IMR-90 (cell line): ENCODE measurements at regions not wholly inside any gene's neighbourhood (a gene's known extent, or its start where the extent isn't known, plus 50 kb on each side); places are given as distances from the start of the nearest gene placed in this dataset.

Experiments used
- ATAC-seq: fragments of 200-7000 bp; cut with Tn5 transposase; 2 replicates; pipeline ENCODE4 v1.9.1; 2020; ENCODE audit warnings: low read depth, mild to moderate bottlenecking, moderate library complexity
- BruUV-seq: library from RNA; stranded (reverse); fragments of 400-500 nt; replicated peaks from 2 replicates; lab custom pipeline; 2021; lab: Mats Ljungman, UMichigan
- CTCF ChIA-PET: fragments of 300-600 bp; formaldehyde crosslinking; extraction: SDS; loops from one replicate; lab custom pipeline; 2021; ENCODE audit warnings: antibody characterized with exemption; lab: Yijun Ruan, JAX
- POLR2A ChIA-PET: fragments of 300-600 bp; sonication (Branson Sonifier 250); formaldehyde crosslinking; loops from one replicate; lab custom pipeline; 2022; ENCODE audit warnings: antibody characterized with exemption; ENCODE audit not compliant: unreplicated experiment; lab: Charles Lee
- DNase-seq: peaks from one replicate; pipeline ENCODE4 v3.0.0; 2013
- H2AFZ ChIP-seq: replicated peaks from 2 replicates; pipeline ENCODE3; 2013; ENCODE audit warnings: low read length, mild to moderate bottlenecking; ENCODE audit not compliant: poor library complexity
- H2AK5ac ChIP-seq: 2 replicates; pipeline ENCODE4 v1.6.1; 2013; ENCODE audit warnings: low read depth, low read length, inconsistent platforms
- H2AK9ac ChIP-seq: replicated peaks from 2 replicates; pipeline ENCODE3; 2013; ENCODE audit warnings: mild to moderate bottlenecking, low read depth, low read length, moderate library complexity; ENCODE audit not compliant: poor library complexity
- H2BK120ac ChIP-seq: 2 replicates; pipeline ENCODE4 v1.6.1; 2013; ENCODE audit warnings: low read depth, low read length, inconsistent platforms
- H2BK15ac ChIP-seq: 3 replicates; pipeline ENCODE4 v1.6.1; 2013; ENCODE audit warnings: low read depth, low read length, inconsistent platforms
- H2BK20ac ChIP-seq: 2 replicates; pipeline ENCODE4 v1.6.1; 2013; ENCODE audit warnings: low read depth, mild to moderate bottlenecking, inconsistent platforms, low read length, moderate library complexity
- H2BK5ac ChIP-seq: 2 replicates; pipeline ENCODE4 v1.6.1; 2013; ENCODE audit warnings: mild to moderate bottlenecking, low read depth, low read length, inconsistent platforms; ENCODE audit not compliant: poor library complexity, severe bottlenecking
- H3K14ac ChIP-seq: replicated peaks from 2 replicates; pipeline ENCODE4 v1.6.1; 2013; ENCODE audit warnings: low read depth, low read length, inconsistent platforms
- H3K18ac ChIP-seq: 2 replicates; pipeline ENCODE4 v1.6.1; 2013; ENCODE audit warnings: low read depth, low read length, control low read depth
- H3K23ac ChIP-seq: 2 replicates; pipeline ENCODE4 v1.6.1; 2013; ENCODE audit warnings: low read depth, low read length, inconsistent platforms
- H3K27ac ChIP-seq: 2 replicates; pipeline ENCODE4 v1.5.1; 2013; ENCODE audit warnings: mild to moderate bottlenecking, control low read depth, low read length; ENCODE audit not compliant: insufficient read depth
- H3K27me3 ChIP-seq: 2 replicates; pipeline ENCODE4 v1.6.1; 2013; ENCODE audit warnings: low read length; ENCODE audit not compliant: control insufficient read depth, insufficient read depth
- H3K36me3 ChIP-seq: 2 replicates; pipeline ENCODE4 v1.6.1; 2013; ENCODE audit warnings: low read length, mixed read lengths; ENCODE audit not compliant: control insufficient read depth, insufficient read depth
- H3K4ac ChIP-seq: 2 replicates; pipeline ENCODE4 v1.6.1; 2013; ENCODE audit warnings: low read depth, low read length, inconsistent platforms
- H3K4me1 ChIP-seq: 2 replicates; pipeline ENCODE4 v1.6.1; 2013; ENCODE audit warnings: low read length, mixed read lengths; ENCODE audit not compliant: control insufficient read depth, insufficient read depth
- H3K4me2 ChIP-seq: 2 replicates; pipeline ENCODE4 v1.6.1; 2013; ENCODE audit warnings: low read depth, mild to moderate bottlenecking, control low read depth, low read length, moderate library complexity
- H3K4me3 ChIP-seq: 2 replicates; pipeline ENCODE4 v1.5.1; 2013; ENCODE audit warnings: low read depth, mild to moderate bottlenecking, control low read depth, low read length, moderate library complexity; ENCODE audit not compliant: insufficient read depth
- H3K56ac ChIP-seq: 2 replicates; pipeline ENCODE4 v1.6.1; 2013; ENCODE audit warnings: low read length, inconsistent platforms; ENCODE audit not compliant: insufficient read depth; ENCODE audit errors: extremely low read depth
- H3K79me1 ChIP-seq, 2 experiments: 2 replicates each; pipeline ENCODE4 v1.6.1; 2013; ENCODE audit warnings: low read length in 2 of 2, inconsistent platforms in 1 of 2, low read depth in 1 of 2
- H3K9ac ChIP-seq: 2 replicates; pipeline ENCODE4 v1.6.1; 2013; ENCODE audit warnings: low read depth, low read length, control low read depth
- H3K9me1 ChIP-seq: 2 replicates; pipeline ENCODE4 v1.6.1; 2013; ENCODE audit warnings: low read length, inconsistent platforms; ENCODE audit not compliant: insufficient read depth
- H3K9me3 ChIP-seq: 2 replicates; pipeline ENCODE4 v1.6.1; 2013; ENCODE audit warnings: low read length; ENCODE audit not compliant: control insufficient read depth, insufficient read depth
- H4K20me1 ChIP-seq: 2 replicates; pipeline ENCODE4 v1.6.1; 2013; ENCODE audit warnings: low read length, inconsistent platforms; ENCODE audit not compliant: insufficient read depth
- H4K5ac ChIP-seq: 2 replicates; pipeline ENCODE4 v1.6.1; 2013; ENCODE audit warnings: mild to moderate bottlenecking, low read depth, low read length, control low read depth
- H4K8ac ChIP-seq, 2 experiments: 2 replicates each; pipeline ENCODE4 v1.6.1; 2013; ENCODE audit warnings: low read depth in 2 of 2, low read length in 2 of 2, control low read depth in 1 of 2, inconsistent platforms in 1 of 2
- H4K91ac ChIP-seq: 2 replicates; pipeline ENCODE4 v1.6.1; 2013; ENCODE audit warnings: low read depth, low read length, inconsistent platforms; ENCODE audit not compliant: insufficient read depth
- BHLHE40 ChIP-seq: fragments of 150-350 bp; IDR thresholded peaks from 2 replicates; pipeline ENCODE4 v1.6.1; 2016; ENCODE audit warnings: mild to moderate bottlenecking, low read depth, low read length
- CEBPB ChIP-seq: IDR thresholded peaks from 2 replicates; pipeline ENCODE4 v1.6.1; 2012; ENCODE audit warnings: low read depth, low read length, improper control_type of control experiment
- CTCF ChIP-seq: conservative IDR thresholded peaks from 2 replicates; pipeline ENCODE4 v1.5.1; 2012; ENCODE audit warnings: mild to moderate bottlenecking, low read depth, low read length, improper control_type of control experiment
- ELK1 ChIP-seq: fragments of 150-350 bp; IDR thresholded peaks from 2 replicates; pipeline ENCODE4 v1.6.1; 2016; ENCODE audit warnings: low read depth, mild to moderate bottlenecking, low read length, moderate library complexity, borderline replicate concordance
- FOS ChIP-seq: fragments of 150-350 bp; IDR thresholded peaks from 2 replicates; pipeline ENCODE4 v1.6.1; 2016; ENCODE audit warnings: low read depth, low read length
- MAFK ChIP-seq: IDR thresholded peaks from 2 replicates; pipeline ENCODE4 v1.6.1; 2012; ENCODE audit warnings: low read depth, low read length, improper control_type of control experiment
- MXI1 ChIP-seq: IDR thresholded peaks from 2 replicates; pipeline ENCODE4 v1.6.1; 2012; ENCODE audit warnings: low read depth, mild to moderate bottlenecking, low read length, moderate library complexity, borderline replicate concordance
- NFE2L2 ChIP-seq: fragments of 150-350 bp; IDR thresholded peaks from 2 replicates; pipeline ENCODE4 v1.6.1; 2016; ENCODE audit warnings: low read depth, mild to moderate bottlenecking, low read length
- POLR2A ChIP-seq: IDR thresholded peaks from 2 replicates; pipeline ENCODE4 v1.6.1; 2012; ENCODE audit warnings: mild to moderate bottlenecking, low read depth, low read length
- RAD21 ChIP-seq: IDR thresholded peaks from 2 replicates; pipeline ENCODE4 v1.6.1; 2012; ENCODE audit warnings: low read length, improper control_type of control experiment
- RCOR1 ChIP-seq: IDR thresholded peaks from 2 replicates; pipeline ENCODE4 v1.6.1; 2012; ENCODE audit warnings: mild to moderate bottlenecking, low read length, improper control_type of control experiment; ENCODE audit not compliant: insufficient replicate concordance
- SMC3 ChIP-seq: fragments of 150-350 bp; IDR thresholded peaks from 2 replicates; pipeline ENCODE4 v1.6.1; 2016; ENCODE audit warnings: low read depth, mild to moderate bottlenecking, antibody characterized with exemption, low read length, moderate library complexity
- USF2 ChIP-seq: fragments of 150-350 bp; IDR thresholded peaks from 2 replicates; pipeline ENCODE4 v1.6.1; 2017; ENCODE audit warnings: mild to moderate bottlenecking, antibody characterized with exemption, low read length, low read depth
- WGBS, 2 experiments: methylation state at CpG; one replicate each; pipeline versions ENCODE4 v1.1.5 to v1.1.7; 2013; ENCODE audit warnings: missing lambda C conversion rate in 2 of 2; ENCODE audit not compliant: insufficient read length in 1 of 2; ENCODE audit errors: extremely low coverage in 2 of 2; 5-methylcytosine and 5-hydroxymethylcytosine counted together
- dilution Hi-C: fragments of 300-500 bp; cut with HindIII; formaldehyde crosslinking; loops from one replicate; pipeline ENCODE4 v1.14.3; 2018; ENCODE audit warnings: low sequenced_read_pairs; ENCODE audit not compliant: unreplicated experiment
- in situ Hi-C: fragments of 300-500 bp; cut with MboI; formaldehyde crosslinking; loops from 3 replicates; pipeline ENCODE4 v1.14.3; 2019; ENCODE audit warnings: low sequenced_read_pairs, inconsistent platforms, mixed read lengths
- intact Hi-C: fragments of 100-400 bp; cut with micrococcal nuclease; formaldehyde crosslinking; loops from 2 replicates; pipeline ENCODE4 v1.10.0; 2022

GRCh38 chr11:119520400-119520799, 97.4 kb upstream of the THY1 start:
- Histone ChIP-seq H3K14ac (no peak overlapping the region), H3K9ac (no peak overlapping the region), H3K27ac (no peak overlapping the region), H3K9me3 (no peaks in the 10 kb centered on the region), H4K8ac (no peak overlapping the region), H3K79me1 (no peaks in the 10 kb centered on the region), H4K91ac (no peak overlapping the region), H3K4me2 (no peak overlapping the region), H3K18ac (no peak overlapping the region), H2BK20ac (no peak overlapping the region), H3K56ac (no peak overlapping the region), H3K27me3 (peaks cover 45% of the 10 kb centered on the region), H3K36me3 (no peaks in the 10 kb centered on the region), H2AK9ac (no peak overlapping the region), H2BK15ac (no peak overlapping the region), H4K5ac (no peak overlapping the region), H3K23ac (no peak overlapping the region), H4K20me1 (peaks cover 4% of the 10 kb centered on the region; the same call in 1 of the 2 replicates), H2BK5ac (no peak overlapping the region), H3K9me1 (no peaks in the 10 kb centered on the region), H3K4ac (no peak overlapping the region), H2BK120ac (no peak overlapping the region), H2AK5ac (no peak overlapping the region), H3K4me3 (no peak overlapping the region), H3K4me1 (no peaks in the 10 kb centered on the region), H2AFZ (peak overlapping the region; percentile 32)
- dilution Hi-C loops, result no loop called here
- POLR2A ChIA-PET, result no interaction called here
- in situ Hi-C loops, result no loop called here
- ATAC-seq (no peak), DNase-seq (no peak)
- CTCF ChIA-PET, result no interaction called here
- no CpG with 5 or more reads among the region's 1 CpG for WGBS, 2 experiments
- TF ChIP-seq NFE2L2 (no peak), POLR2A (no peak), CTCF (no peak), ELK1 (no peak), MAFK (no peak), CEBPB (no peak), RAD21 (no peak), FOS (no peak), SMC3 (no peak), RCOR1 (no peak), MXI1 (no peak), BHLHE40 (no peak), USF2 (no peak)
- BruUV-seq, result no TSS peak
- intact Hi-C loops, result no loop called here
